ENCODE measurements at regions not wholly inside any gene's neighbourhood (a gene's known extent, or its start where the extent isn't known, plus 50 kb on each side); places are given as distances from the start of the nearest gene placed in this dataset.

- TF ChIP-seq CTCF (IDR thresholded peaks at IDR 0.05; ENCODE audit: low read depth, low read length, poor library complexity, severe bottlenecking) (no peak), EZH2phosphoT487 (IDR thresholded peaks at IDR 0.05; ENCODE audit: borderline replicate concordance, low read length) (no peak)
Observed at GRCh38 chr15:95946926-95947325, 383.6 kb upstream of the NR2F2 start.

Measured in DOHH2 (cell line).